ENCODE measurements at regions not wholly inside any gene's neighbourhood (a gene's known extent, or its start where the extent isn't known, plus 50 kb on each side); places are given as distances from the start of the nearest gene placed in this dataset.

GRCh38 chr5:61263561-61264272, 68.3 kb upstream of the ZSWIM6 start:
- no peak for DNase-seq

- no peak for DNase-seq
These were observed 67.8 kb upstream of the ZSWIM6 start for GRCh38 chr5:61264273-61264661.

GRCh38 chr5:61267116-61267515, 64.9 kb upstream of the ZSWIM6 start:
- no peak for DNase-seq

- no peak for DNase-seq
These were observed 63.2 kb upstream of the ZSWIM6 start for GRCh38 chr5:61268871-61269270.

GRCh38 chr5:61270510-61271165, 61.4 kb upstream of the ZSWIM6 start:
- no peak for DNase-seq

- no peak for DNase-seq
These were observed 59.4 kb upstream of the ZSWIM6 start for GRCh38 chr5:61272688-61273087.

- no peak for DNase-seq
These were observed 58.6 kb upstream of the ZSWIM6 start for GRCh38 chr5:61273279-61273975.

GRCh38 chr5:61274511-61274911, 57.5 kb upstream of the ZSWIM6 start:
- peak; percentile 73 for DNase-seq

GRCh38 chr5:61275841-61276240, 56.2 kb upstream of the ZSWIM6 start:
- peak; percentile 82 for DNase-seq

GRCh38 chr5:61277190-61277589, 54.9 kb upstream of the ZSWIM6 start:
- DNase-seq, result peak; percentile 71

- no peak for DNase-seq
These were observed 54.3 kb upstream of the ZSWIM6 start for GRCh38 chr5:61277781-61278180.

- peak; percentile 59 for DNase-seq
These were observed 52.3 kb upstream of the ZSWIM6 start for GRCh38 chr5:61279725-61280124.

GRCh38 chr5:61280205-61280604, 51.9 kb upstream of the ZSWIM6 start:
- peak; percentile 89 for DNase-seq

- no peak for DNase-seq
These were observed 51.2 kb upstream of the ZSWIM6 start for GRCh38 chr5:61280761-61281427.

GRCh38 chr5:61281686-61282085, 50.4 kb upstream of the ZSWIM6 start:
- DNase-seq, result no peak

All from fibroblast of upper back skin (primary cell).